Mucosa of gallbladder (tissue), 1 donor: ENCODE measurements at regions not wholly inside any gene's neighbourhood (a gene's known extent, or its start where the extent isn't known, plus 50 kb on each side); places are given as distances from the start of the nearest gene placed in this dataset.

Source experiments
- DNase-seq: peaks from one replicate; pipeline ENCODE4 v3.0.0-alpha.2; 2020; ENCODE audit warnings: low spot score
- donor health status: DM: no; HTN: no; CAD: no.

GRCh38 chr14:39988939-39989338 lies 556.7 kb upstream of the FBXO33 start:
- DNase-seq = no peak

GRCh38 chr14:39984323-39984722 lies 552.1 kb upstream of the FBXO33 start:
- no peak for DNase-seq

GRCh38 chr14:39977198-39977597 lies 545.0 kb upstream of the FBXO33 start:
- no peak for DNase-seq

- no peak for DNase-seq
Observed at GRCh38 chr14:39974036-39974435, 541.8 kb upstream of the FBXO33 start.

GRCh38 chr14:39972704-39973103 lies 540.5 kb upstream of the FBXO33 start:
- DNase-seq = no peak

- no peak for DNase-seq
Observed at GRCh38 chr14:39967885-39968284, 535.7 kb upstream of the FBXO33 start.

- DNase-seq = no peak
Observed at GRCh38 chr14:39957987-39958386, 525.8 kb upstream of the FBXO33 start.

GRCh38 chr14:39957290-39957689 lies 525.1 kb upstream of the FBXO33 start:
- DNase-seq = no peak

- no peak for DNase-seq
Observed at GRCh38 chr14:39956372-39956771, 524.1 kb upstream of the FBXO33 start.

- DNase-seq = no peak
Observed at GRCh38 chr14:39948235-39948634, 516.0 kb upstream of the FBXO33 start.

GRCh38 chr14:39946807-39947206 lies 514.6 kb upstream of the FBXO33 start:
- DNase-seq = no peak

GRCh38 chr14:39939023-39939422 lies 506.8 kb upstream of the FBXO33 start:
- no peak for DNase-seq

GRCh38 chr14:39912192-39913100 lies 480.2 kb upstream of the FBXO33 start:
- no peak for DNase-seq

GRCh38 chr14:39897657-39898056 lies 465.4 kb upstream of the FBXO33 start:
- DNase-seq = no peak

- DNase-seq = no peak
Observed at GRCh38 chr14:39890026-39890425, 457.8 kb upstream of the FBXO33 start.

- DNase-seq = no peak
Observed at GRCh38 chr14:39884091-39884490, 451.9 kb upstream of the FBXO33 start.

GRCh38 chr14:39880965-39881364 lies 448.7 kb upstream of the FBXO33 start:
- no peak for DNase-seq

GRCh38 chr14:39880106-39880695 lies 448.0 kb upstream of the FBXO33 start:
- no peak for DNase-seq

GRCh38 chr14:39877577-39878190 lies 445.5 kb upstream of the FBXO33 start:
- no peak for DNase-seq

- DNase-seq = no peak
Observed at GRCh38 chr14:39876916-39877315, 444.7 kb upstream of the FBXO33 start.

GRCh38 chr14:39875028-39875427 lies 442.8 kb upstream of the FBXO33 start:
- DNase-seq = no peak

GRCh38 chr14:39873791-39874190 lies 441.6 kb upstream of the FBXO33 start:
- no peak for DNase-seq

GRCh38 chr14:39868949-39869348 lies 436.7 kb upstream of the FBXO33 start:
- DNase-seq = no peak
